HG03439 (cell line): ENCODE measurements at regions not wholly inside any gene's neighbourhood (a gene's known extent, or its start where the extent isn't known, plus 50 kb on each side); places are given as distances from the start of the nearest gene placed in this dataset.

ENCODE experiments used
- ATAC-seq: cut with Tn5 transposase; IDR thresholded peaks from one replicate; pipeline ENCODE4 v1.9.1; 2021; ENCODE audit warnings: mild to moderate bottlenecking, moderate library complexity; ENCODE audit not compliant: unreplicated experiment

DNA sequence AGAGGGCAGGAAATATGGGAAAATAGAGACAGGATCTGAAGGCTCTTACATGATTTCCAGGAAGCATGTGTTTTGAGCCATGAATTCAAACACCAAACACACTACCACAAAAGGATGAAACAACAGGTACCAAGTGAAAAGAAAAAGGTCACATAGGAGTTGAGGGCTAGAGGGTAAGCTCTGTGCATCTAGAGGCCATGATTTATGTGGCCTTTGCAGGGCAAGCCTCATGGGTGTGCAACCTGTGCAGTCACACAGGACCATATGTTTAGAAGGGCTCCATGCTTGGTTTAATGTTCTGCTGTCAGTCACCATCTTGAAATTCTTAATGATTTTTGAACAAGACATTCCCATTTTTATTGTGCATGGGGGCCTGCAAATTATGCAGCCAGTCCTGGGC, 134.5 kb upstream of the CCDC68 start:
- ATAC-seq, result no peak

DNA sequence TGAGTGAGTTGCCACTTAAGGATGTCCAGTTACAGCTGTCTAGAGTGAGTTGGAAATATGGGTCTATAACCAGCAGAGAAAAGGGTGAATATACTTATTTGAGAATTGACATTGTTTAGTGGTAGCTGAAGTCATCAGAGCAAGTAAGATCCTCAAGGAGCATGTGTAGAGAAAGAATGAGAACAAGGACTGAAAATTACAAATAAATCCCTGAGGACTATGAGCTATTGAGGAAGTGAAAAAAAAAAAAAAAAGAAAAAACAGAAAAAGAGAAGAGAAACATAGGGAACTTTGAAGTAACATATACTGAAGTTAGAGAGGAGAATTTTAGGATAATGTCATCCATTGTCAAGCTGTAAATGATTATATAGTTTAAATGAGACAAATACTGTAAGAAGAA, 134.0 kb upstream of the CCDC68 start:
- ATAC-seq, result no peak

DNA sequence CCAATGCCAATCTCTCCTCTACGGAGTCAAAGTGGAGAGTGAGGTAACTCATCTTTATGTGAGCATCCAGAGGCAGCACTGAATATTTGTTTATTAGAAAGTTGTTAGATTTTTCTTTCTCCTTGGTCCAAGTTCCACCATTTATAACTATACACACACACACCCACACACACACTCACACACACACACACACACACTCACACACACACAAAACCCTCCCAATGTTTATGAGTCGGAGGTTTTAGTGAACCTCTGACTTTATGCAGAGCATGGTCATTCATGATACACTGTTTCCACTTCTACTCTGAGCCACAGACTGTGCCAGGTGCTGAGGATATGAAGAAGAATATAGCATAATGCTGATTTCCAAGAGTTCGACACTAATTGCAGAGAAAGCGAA, 132.9 kb upstream of the CCDC68 start:
- no peak for ATAC-seq

DNA sequence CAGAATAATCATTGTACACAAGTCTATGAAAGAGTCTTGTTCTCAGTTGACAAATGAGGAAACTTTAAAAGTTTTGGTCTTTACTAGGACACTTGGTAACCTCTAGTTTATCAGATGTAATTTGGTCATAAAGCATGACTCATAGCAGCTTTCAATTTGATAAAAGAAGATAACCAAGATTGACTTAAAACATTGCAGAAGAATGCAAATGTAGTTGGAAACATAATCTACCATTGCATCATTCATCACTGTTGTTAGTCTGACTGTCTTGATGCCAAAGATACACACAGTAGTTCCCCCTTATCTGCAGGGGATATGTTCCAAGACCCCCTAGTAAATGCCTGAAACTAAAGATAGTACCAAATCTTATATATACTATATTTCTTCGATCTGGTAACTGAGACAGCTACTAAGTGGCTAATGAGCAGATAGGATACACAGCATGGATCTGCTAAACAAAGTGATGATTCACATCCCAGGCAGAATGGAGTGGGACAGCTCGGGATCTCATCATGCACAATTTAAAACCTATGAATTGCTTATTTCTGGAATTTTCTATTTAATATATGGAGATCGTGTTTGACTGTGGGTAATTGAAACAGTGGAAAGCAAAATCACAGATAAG, 131.4 kb upstream of the CCDC68 start:
- no peak for ATAC-seq

DNA sequence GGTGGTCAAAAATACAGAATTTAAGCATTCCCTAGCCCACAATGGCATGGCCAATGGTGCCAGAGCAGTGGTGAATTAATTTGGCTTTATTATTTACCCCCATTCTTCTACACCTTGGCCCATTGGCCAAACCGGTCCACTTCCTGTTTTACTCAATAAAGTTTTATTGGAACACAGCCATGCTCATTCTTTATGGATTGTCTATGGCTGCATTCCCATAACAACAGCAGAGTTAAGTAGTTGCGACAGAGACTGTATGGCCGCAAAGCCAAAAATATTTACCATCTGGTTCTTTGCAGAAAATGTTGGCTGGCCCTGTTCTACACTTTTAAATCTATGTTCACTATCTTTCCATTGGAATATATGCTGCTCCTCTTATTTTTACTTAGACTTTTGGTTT, 130.3 kb upstream of the CCDC68 start:
- ATAC-seq, result no peak

DNA sequence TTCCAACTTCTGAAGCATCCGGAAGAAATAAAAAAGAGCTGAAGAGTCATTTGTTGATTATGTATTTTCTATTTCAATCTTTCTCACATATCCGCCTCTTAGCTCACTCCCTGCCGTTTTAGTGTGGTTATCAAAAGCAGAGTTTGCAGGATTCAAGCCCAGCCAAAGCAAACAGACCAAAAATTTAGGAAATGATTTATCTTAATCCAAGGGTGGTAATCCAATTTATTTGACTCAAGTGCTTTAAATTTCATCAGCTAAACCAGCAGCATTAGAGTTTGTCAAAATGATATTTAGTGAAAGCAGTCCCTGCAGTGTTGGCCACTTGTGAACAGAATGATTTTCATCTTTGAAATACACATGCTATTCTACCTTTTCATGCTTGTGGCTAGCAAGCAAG, 129.3 kb upstream of the CCDC68 start:
- ATAC-seq, result no peak

DNA sequence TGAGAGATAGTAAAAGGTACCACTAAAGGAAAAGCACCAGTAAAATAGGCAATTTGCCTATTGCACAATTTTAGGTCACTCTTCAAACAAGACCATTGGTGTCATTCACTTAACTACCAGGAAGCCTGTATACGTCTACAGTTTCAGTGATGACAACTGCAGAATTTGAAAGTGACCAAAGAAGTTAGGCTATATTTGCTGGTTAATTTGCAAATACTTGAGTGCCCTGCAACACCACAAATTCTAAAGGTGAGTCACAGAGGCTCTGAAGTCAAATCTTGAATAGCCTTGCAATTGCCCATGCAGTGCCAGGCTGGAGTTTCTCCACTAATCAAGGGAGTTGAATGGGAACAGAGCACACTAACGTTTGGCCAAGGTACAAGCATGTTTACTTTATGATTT, 128.7 kb upstream of the CCDC68 start:
- ATAC-seq, result peak; percentile 69

DNA sequence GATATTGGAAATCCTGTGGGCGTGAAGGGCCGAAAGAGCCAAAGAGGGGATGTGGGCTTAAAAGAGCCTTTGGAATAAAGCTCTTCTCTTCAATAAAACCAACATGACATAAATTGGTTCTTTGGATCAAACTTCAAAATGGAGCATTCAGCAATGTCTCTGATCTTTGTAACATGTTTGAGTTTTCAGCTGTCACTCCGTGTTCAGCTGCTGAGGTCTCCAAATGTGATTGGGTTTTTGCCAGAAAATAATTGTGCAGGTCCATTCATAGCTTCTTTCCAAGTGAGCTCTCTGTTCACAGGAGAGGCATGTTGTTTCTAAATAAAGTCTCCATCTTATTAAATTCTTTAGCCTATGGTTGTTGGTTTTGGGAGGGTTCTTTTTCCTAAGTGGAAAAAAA, 127.6 kb upstream of the CCDC68 start:
- ATAC-seq, result no peak

DNA sequence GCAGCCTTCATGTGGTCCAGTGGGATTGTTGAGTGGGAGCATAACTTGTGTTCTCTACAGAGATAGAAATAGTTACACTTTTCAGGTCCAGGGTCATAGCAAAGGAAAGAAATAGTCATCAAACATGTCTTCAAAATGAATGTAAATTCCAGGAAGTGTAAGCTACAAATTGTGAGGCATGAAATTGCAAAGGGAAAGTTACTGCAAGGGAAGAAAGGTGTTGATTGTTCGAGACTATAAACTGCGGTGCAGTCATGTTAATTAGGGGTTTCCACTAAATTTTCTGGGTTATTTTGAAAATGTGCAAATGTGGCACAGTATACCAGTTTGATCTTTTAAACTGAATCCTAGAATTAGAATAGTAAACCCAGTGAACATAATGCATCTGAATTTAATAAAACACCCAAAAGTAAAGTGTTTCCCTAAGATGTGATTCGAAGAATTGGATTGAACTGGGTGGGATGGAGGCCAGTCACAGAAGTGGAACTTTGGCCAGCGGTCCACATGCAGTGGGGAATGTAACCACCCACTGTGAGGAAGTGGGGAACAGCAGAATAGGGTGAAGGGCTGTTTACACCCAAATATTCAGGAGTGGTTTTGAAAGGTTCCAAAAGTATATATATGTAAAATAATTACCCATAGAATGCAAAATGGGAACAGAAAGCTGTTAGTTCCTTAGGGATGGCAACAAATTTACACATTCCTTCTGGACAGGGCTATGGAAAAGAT, 126.5 kb upstream of the CCDC68 start:
- ATAC-seq, result no peak

DNA sequence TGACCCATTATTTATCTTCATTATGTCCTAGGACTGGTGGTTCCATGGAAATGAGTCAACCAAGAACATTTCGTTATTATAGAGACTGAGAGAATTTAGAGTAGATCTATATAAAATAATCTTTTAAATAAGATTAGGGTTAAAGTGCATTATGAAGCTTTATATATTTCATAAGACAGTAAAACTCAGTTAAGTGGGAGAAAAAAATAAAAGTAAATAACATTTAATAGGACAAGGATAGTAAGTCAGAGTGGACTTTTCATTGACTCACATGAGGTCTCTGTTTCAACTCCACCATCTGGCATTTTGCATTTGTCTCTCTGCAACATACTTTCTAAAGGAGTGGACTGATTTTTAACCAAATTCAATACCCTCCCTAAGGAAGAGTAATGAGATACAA, 125.3 kb upstream of the CCDC68 start:
- no peak for ATAC-seq

DNA sequence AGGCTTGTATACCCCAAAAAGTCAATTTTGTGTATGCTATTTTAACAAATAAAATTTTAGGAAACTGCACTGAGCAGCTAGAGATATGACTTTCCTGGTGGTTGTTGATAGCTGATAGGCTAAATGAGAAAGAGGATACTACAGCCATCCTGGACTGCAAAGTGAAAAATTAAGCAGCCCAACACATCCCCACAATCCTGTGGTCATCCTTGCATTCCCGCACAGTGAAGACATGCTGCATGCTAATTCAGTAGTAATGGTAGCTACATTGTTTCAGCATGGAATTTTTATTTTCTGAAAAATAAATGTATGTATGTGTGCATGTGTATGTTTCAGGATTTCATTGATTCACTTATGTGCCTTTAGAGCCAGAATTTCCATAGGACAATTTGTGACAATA, 124.2 kb upstream of the CCDC68 start:
- no peak for ATAC-seq

DNA sequence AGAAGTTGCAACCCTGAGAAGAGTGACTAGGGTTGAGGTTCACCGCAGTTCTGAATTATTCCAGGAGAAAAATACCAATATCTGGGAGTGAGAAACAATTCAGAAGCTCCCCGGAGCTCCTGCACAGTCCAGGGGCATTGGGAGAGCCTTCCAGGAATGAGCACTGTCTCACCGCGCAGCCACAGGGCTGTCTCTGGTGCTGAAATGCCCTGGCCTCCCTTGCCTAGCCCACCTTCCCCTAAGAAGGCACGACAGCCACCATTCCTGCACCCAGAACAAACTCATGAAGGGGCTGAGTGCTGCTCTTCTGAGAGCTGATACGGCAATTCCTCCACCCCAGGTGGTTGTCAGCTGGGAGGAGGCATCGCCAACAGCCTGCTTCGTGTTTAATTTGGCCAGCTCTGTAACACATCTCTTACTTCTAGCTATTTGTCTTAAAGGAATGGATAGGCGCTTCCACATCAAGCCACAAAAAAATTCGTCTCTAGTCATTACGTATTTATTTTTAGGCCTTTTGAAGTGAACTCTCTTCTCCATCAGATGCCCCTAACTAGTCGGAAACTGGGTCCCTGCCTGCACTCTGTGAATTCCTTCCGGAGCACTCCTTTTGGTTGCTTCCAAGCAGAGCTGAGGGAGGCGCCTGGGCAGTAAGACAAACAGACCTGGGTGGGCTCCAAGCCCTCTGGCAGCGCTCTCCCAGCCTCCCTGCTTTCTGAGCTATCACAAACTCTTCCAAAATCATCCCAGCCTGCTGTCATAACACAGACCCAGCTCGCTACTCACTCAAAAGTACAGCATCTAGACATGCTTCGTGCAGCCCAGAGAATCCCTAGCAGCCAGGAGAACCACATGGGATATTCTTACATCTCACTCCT, 120.5 kb upstream of the CCDC68 start:
- ATAC-seq, result no peak

DNA sequence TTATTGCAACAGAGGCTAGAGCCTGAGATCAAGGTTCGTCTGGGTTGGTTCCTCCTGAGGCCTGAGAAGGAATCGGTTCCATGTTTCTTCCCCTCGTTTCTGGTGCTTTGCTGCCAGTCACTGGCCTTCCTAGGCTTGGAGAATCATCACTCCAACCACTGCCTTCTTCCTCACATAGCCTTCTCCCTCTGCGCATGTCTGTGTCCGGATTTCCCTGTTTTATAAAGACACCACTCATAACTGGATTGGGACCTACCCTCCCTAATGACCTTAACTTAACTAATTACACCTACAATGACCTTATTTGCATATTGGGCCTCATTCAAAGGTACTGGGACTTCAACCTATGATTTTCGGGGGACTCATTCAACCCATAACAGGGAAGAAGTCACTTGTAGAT, 119.8 kb upstream of the CCDC68 start:
- no peak for ATAC-seq

DNA sequence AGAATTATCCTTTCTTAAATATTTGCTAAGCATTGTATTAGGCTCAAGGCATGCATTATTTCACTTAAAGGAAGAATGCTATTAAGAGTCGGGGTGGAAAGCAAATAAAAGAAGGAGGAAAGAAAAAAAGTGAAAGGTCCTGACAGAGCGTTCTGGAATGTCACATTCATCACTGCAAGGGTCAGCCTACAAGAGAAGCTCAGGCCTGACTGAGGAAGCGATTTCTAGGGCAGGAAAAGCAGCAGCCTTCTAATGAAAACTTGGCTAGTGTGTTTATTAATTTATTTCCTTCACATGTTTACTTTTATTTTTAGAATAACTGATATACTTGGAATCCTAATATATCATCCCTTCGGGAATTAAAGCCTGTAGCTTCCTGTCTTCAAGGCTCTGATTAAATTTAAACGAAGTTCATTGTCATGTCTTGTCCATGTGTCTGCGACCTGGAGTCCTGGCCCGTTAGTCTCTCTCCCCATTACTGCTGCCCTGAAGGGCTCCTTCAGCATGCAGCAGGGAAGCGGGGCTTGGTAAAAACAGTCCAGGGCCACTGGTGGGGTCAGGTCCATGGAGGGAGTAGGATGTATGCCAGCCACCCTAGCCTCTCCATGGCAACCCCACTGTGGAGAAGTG, 119.2 kb upstream of the CCDC68 start:
- no peak for ATAC-seq

DNA sequence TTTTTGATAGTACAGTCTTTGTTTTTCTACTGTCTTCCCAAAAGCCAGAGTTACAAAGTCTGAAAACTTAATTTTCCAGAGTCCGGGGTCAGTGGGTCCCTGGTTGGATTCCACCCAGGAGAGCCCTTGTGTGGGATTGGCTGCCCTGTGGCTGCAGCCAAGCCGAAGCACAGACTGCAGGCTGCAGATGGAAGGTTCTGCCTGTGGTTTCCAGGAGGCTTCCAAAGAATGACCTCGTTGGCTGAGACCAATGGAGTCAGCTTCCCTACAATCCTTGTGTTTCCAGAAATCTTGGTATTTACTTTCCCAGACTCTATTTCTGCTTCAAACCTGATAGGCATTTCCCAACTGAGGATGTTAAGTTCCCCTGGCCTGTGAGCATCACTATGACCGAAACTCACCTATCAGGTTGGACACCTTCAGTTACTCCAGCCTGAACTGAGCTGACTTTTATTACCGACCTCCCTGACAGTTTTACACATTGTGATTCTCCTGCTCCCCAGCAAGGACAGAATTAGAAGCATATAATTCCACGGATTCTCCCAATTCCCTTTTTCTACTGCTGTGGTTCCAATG, 117.5 kb upstream of the CCDC68 start:
- no peak for ATAC-seq

DNA sequence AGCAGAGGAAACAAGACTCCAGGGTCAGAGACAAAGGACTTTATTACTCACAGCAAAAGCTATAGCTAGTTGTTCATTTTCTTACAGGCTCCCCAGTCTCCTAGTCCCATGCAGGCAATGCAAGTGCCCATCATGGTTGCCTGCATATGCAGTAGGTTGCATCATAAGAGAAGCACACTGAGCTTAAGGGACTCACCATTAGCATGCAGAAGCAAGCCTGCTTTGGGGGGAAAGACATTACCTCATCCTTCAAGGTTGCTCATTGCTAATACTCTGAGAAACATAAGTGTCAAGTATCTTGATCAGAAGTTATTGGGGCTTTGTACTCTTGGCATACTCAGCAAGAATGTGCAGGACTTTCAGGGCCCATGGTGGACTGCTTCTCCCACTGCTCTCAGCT, 114.6 kb upstream of the CCDC68 start:
- ATAC-seq, result no peak

DNA sequence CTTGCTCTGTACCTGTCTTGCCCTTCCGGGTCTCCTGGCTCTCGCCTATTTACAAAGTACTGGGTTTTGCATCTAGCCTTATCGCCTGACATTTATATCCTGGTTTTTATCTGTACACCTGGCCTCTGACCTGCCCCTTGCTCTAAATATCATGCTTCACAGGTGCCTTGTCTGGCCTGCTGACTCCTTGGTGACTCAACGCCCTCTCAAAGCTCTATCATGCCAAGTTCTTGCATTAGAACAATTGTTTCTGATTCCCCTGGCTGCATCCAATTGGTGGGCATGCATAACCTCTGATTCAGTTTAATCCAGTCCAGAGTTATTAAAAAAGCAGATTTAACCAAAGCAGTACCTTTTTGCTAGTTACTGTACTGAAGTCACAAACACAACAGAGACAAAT, 113.9 kb upstream of the CCDC68 start:
- no peak for ATAC-seq

DNA sequence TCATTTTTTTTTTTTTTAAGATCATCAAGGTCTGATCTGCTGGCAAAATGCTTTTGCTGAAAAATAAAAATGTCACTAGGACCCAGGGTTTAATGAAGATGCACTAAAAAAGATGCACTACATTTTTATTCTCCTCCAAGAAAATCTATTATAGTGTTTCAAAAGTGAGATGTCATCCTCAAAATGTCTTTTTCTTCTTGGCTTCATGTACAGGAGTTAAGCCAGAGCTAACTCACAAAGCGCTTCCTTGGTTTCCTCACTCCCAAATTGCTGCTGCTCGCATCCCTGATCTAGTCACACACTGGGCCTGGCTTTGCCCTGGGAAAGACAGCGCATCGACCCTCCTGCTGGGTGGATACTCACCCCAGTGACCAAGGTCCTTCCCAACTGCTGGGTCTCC, 113.4 kb upstream of the CCDC68 start:
- no peak for ATAC-seq

DNA sequence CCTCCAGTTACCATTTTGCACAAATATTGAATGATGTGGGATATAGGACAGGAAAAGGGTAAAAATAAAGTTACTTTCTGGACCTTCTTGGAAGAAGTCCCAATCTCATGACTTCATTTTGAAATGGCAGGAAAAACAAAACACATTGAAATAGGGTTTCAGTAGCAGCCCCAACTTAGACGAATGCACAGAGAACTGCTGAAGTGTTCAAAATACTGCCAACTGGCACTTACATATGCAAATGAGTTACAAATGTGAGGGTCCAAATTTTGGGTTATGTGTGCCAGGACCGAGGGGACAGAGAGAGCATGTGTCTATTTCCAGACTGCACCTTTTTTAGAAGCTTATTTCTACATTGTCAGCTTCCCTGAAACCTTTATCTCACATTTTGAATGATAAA, 112.9 kb upstream of the CCDC68 start:
- ATAC-seq, result no peak

DNA sequence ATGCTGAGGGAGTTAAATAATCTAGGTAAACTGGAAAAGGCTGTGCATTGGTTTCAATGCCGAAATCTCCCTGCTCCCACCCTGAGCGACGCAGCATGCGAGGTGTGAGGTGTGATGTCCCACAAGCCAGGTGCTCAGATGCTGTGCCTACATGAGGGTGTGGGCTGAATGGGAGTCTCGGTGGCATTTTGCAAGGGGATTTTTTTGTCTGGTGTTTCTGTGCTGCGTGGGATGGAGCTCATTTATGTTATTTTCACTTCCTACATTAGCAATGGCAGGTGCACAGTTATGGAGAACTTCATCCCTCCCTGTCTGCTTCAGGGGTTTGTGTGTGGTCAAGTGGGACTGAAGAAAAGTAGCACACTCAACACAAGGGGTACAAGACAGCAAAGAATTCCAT, 110.2 kb upstream of the CCDC68 start:
- peak; percentile 85 for ATAC-seq

DNA sequence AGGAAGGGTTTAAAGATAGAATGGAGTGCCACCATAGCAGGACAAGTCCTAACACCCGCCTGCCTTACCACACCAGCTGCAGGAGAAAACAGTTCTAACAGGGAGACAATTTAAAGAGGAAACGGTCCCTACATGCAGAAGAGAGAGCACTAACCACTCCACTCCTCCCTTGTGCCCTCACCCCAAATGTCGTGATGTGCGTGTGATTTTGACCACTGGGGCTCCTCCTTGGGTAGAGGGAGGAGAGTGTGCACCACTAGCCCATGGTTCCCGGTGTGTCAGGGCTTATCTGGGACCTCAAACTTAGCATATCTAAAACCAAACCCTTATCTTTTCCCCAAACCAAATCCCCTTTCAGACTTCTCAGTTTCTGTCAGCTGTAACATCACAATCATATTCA, 105.5 kb upstream of the CCDC68 start:
- ATAC-seq, result peak; percentile 52
